Heart left ventricle (tissue), 13 donors: ENCODE measurements at regions not wholly inside any gene's neighbourhood (a gene's known extent, or its start where the extent isn't known, plus 50 kb on each side); places are given as distances from the start of the nearest gene placed in this dataset.
"Not testable (repeated sequence)": the region's sequence is repeated elsewhere in the genome, so short reads cannot be mapped to it uniquely, and the experiment has no call there.

Experiments used
- POLR2A ChIP-seq, 2 donors: fragments of 450-650 bp; IDR thresholded peaks; one replicate each; pipeline ENCODE4 v1.6.1; 2017; ENCODE audit warnings: antibody characterized with exemption in 2 of 2, mild to moderate bottlenecking in 2 of 2, moderate library complexity in 2 of 2
- TF ChIP-seq, protein P1 (sequence below), 12 donors: fragments of 200-600 bp; sonication (generic) in 4 of 12; IDR thresholded peaks; one replicate each; pipeline versions ENCODE4 v1.5.0 to v1.8.0; 2018 to 2022; ENCODE audit warnings: antibody characterized with exemption in 12 of 12, mild to moderate bottlenecking in 5 of 12
- donor health status: ischemic (EF 13 %, LVEDD 7.1; RV severe dilation, severe dysfunction).
- donor health status: DM: no; HTN: yes; CAD: no.
- donor health status: DM: no; HTN: no; CAD: no.
- donor health status: ischemic (EF 25% LVEDD 6.9; RV normal size, moderate dysfunction).
- donor health status: ischemic (EF 25% LVEDD 5.7; RV mildly dilated, moderate dysfunction).
- donor health status: ischemic (EF 35%, LVEDD 5.7; RV mildly dilated, moderate dysfunction).
- donor health status: nonischemic (EF 11% LVEDD 7.7; RV severe dilation, severe dysfunction).
- donor health status: DM: yes; HTN: yes; CAD: no.
- donor health status: PGD.
- donor health status: ischemic (EF 29% LVEDD 5.4; RV normal size, mild dysfunction).
- donor health status: nonischemic (EF 23%, LVEDD 6.1; RV moderate dilation, normal function).

DNA sequence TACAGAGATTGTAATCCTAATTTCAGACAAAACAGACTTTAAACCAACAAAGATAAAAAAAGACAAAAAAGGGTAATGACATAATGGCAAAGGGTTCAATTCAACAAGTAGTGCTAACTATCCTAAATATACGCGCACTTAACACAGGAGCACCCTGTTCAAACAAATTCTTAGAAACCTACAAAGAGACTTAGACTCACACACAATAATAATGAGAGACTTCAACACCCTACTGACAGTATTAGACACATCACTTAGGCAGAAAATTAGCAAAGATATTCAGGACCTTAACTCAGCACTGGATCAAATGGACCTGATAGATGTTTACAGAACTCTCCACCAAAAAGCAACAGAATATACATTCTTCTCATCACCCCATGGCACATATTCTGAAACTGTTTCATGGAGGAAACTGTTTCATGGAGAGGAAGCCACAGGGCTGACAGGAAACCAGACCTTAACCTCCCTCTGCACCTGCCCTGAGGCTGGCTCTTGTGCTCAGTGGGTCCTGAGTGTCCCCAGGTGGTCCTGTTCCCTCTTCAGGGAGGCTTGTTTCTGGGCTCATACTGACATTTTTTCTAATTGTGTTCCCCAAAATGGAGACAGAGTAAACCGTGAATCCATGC, 54.7 kb downstream of the OR4M2 start:
- TF ChIP-seq, protein P1, sequence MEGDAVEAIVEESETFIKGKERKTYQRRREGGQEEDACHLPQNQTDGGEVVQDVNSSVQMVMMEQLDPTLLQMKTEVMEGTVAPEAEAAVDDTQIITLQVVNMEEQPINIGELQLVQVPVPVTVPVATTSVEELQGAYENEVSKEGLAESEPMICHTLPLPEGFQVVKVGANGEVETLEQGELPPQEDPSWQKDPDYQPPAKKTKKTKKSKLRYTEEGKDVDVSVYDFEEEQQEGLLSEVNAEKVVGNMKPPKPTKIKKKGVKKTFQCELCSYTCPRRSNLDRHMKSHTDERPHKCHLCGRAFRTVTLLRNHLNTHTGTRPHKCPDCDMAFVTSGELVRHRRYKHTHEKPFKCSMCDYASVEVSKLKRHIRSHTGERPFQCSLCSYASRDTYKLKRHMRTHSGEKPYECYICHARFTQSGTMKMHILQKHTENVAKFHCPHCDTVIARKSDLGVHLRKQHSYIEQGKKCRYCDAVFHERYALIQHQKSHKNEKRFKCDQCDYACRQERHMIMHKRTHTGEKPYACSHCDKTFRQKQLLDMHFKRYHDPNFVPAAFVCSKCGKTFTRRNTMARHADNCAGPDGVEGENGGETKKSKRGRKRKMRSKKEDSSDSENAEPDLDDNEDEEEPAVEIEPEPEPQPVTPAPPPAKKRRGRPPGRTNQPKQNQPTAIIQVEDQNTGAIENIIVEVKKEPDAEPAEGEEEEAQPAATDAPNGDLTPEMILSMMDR (IDR thresholded peaks at IDR 0.05) = not testable (repeated sequence)
- TF ChIP-seq POLR2A (IDR thresholded peaks at IDR 0.05) = not testable (repeated sequence)
